Stomach (tissue), 4 donors: ENCODE measurements at regions not wholly inside any gene's neighbourhood (a gene's known extent, or its start where the extent isn't known, plus 50 kb on each side); places are given as distances from the start of the nearest gene placed in this dataset.

Experiments used
- EP300 ChIP-seq: sonication (generic); formaldehyde crosslinking; IDR thresholded peaks from one replicate; pipeline ENCODE4 v1.6.1; 2017; ENCODE audit warnings: antibody characterized with exemption
- POLR2A ChIP-seq, 4 donors: fragments of 450-650 bp; IDR thresholded peaks; one replicate each; pipeline ENCODE4 v1.6.1; 2016; ENCODE audit warnings: antibody characterized with exemption in 4 of 4, control low read depth in 2 of 4, mild to moderate bottlenecking in 1 of 4, moderate library complexity in 1 of 4
- POLR2AphosphoS5 ChIP-seq, 3 donors: sonication (generic); formaldehyde crosslinking; IDR thresholded peaks; one replicate each; pipeline ENCODE4 v1.6.1; 2016; ENCODE audit warnings: antibody characterized with exemption in 3 of 3
- TF ChIP-seq, protein P1 (sequence below), 7 experiments: fragments of 450-650 bp in 4 of 7; fragments of 200-600 bp in 3 of 7; sonication (generic) in 3 of 7; IDR thresholded peaks; one replicate each; pipeline ENCODE4 v1.5.1; 2016 to 2019; ENCODE audit warnings: antibody characterized with exemption in 7 of 7, control low read depth in 2 of 7, mild to moderate bottlenecking in 1 of 7

DNA sequence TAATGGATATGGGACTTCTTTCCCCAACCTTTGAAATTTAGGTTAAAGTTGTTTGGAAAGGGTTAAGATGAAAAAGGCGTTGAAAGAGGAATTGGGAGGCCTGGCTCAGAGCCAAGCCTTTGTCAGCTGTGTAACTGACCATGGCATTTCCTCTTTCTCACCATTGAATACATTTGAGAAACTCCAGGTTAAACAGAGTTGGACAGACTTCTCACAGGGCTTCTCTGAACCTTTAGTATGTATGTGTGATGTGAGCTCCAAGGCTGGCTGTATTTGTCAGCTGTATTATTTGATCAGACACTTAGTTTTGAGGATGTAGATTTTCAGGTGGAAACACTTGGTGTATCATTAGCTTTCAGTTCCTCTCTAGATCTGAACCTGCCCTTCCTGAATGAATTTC is 136.4 kb upstream of the GOLGA6L4 start:
- TF ChIP-seq, protein P1, sequence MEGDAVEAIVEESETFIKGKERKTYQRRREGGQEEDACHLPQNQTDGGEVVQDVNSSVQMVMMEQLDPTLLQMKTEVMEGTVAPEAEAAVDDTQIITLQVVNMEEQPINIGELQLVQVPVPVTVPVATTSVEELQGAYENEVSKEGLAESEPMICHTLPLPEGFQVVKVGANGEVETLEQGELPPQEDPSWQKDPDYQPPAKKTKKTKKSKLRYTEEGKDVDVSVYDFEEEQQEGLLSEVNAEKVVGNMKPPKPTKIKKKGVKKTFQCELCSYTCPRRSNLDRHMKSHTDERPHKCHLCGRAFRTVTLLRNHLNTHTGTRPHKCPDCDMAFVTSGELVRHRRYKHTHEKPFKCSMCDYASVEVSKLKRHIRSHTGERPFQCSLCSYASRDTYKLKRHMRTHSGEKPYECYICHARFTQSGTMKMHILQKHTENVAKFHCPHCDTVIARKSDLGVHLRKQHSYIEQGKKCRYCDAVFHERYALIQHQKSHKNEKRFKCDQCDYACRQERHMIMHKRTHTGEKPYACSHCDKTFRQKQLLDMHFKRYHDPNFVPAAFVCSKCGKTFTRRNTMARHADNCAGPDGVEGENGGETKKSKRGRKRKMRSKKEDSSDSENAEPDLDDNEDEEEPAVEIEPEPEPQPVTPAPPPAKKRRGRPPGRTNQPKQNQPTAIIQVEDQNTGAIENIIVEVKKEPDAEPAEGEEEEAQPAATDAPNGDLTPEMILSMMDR (IDR thresholded peaks at IDR 0.05) = no peak
- no peak for TF ChIP-seq POLR2A (IDR thresholded peaks at IDR 0.05)
- no peak for TF ChIP-seq POLR2AphosphoS5 (IDR thresholded peaks at IDR 0.05)
- no peak for TF ChIP-seq EP300
